Body of pancreas (tissue), 4 donors: ENCODE measurements at regions not wholly inside any gene's neighbourhood (a gene's known extent, or its start where the extent isn't known, plus 50 kb on each side); places are given as distances from the start of the nearest gene placed in this dataset.

Source experiments
- POLR2A ChIP-seq, 3 donors: fragments of 450-650 bp; IDR thresholded peaks; one replicate each; pipeline ENCODE4 v1.6.1; 2016; ENCODE audit warnings: antibody characterized with exemption in 3 of 3, mild to moderate bottlenecking in 2 of 3
- TF ChIP-seq, protein P1 (sequence below), 7 experiments: fragments of 450-650 bp in 4 of 7; fragments of 200-600 bp in 3 of 7; sonication (generic) in 3 of 7; IDR thresholded peaks; one replicate each; pipeline ENCODE4 v1.5.1; 2016 to 2019; ENCODE audit warnings: antibody characterized with exemption in 7 of 7

DNA sequence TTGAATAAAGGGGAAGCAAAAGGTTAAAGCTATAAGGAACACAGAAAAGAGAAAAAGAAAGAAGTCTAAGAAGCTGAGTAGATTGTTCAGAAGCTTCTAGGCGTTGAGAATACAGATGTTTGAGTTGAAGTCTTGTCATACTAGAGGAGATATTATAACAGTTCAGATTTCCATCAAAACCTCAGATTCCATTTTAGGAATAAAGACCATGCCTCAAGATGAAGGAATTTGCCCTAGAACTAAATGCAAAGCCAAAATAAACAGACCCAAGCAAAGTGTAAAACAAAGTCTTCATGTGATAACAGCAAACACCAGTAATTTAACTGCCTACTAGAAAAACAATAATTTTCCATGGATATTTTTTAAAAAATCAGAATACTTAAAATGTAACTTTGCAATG is 476.5 kb upstream of the POT1 start:
- no peak for TF ChIP-seq POLR2A (IDR thresholded peaks at IDR 0.05)
- TF ChIP-seq, protein P1, sequence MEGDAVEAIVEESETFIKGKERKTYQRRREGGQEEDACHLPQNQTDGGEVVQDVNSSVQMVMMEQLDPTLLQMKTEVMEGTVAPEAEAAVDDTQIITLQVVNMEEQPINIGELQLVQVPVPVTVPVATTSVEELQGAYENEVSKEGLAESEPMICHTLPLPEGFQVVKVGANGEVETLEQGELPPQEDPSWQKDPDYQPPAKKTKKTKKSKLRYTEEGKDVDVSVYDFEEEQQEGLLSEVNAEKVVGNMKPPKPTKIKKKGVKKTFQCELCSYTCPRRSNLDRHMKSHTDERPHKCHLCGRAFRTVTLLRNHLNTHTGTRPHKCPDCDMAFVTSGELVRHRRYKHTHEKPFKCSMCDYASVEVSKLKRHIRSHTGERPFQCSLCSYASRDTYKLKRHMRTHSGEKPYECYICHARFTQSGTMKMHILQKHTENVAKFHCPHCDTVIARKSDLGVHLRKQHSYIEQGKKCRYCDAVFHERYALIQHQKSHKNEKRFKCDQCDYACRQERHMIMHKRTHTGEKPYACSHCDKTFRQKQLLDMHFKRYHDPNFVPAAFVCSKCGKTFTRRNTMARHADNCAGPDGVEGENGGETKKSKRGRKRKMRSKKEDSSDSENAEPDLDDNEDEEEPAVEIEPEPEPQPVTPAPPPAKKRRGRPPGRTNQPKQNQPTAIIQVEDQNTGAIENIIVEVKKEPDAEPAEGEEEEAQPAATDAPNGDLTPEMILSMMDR (IDR thresholded peaks at IDR 0.05): no peak
